ENCODE measurements at regions not wholly inside any gene's neighbourhood (a gene's known extent, or its start where the extent isn't known, plus 50 kb on each side); places are given as distances from the start of the nearest gene placed in this dataset.
A peak's percentile ranks its signal among the peaks of the same experiment; 100 is the strongest.

GRCh38 chr6:27728442-27728841, 183.8 kb downstream of the OR2B2 start (continued):
- TF ChIP-seq, protein P1, sequence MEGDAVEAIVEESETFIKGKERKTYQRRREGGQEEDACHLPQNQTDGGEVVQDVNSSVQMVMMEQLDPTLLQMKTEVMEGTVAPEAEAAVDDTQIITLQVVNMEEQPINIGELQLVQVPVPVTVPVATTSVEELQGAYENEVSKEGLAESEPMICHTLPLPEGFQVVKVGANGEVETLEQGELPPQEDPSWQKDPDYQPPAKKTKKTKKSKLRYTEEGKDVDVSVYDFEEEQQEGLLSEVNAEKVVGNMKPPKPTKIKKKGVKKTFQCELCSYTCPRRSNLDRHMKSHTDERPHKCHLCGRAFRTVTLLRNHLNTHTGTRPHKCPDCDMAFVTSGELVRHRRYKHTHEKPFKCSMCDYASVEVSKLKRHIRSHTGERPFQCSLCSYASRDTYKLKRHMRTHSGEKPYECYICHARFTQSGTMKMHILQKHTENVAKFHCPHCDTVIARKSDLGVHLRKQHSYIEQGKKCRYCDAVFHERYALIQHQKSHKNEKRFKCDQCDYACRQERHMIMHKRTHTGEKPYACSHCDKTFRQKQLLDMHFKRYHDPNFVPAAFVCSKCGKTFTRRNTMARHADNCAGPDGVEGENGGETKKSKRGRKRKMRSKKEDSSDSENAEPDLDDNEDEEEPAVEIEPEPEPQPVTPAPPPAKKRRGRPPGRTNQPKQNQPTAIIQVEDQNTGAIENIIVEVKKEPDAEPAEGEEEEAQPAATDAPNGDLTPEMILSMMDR (conservative IDR thresholded peaks at IDR 0.05; ENCODE audit: low read depth in 2 of 2) = no peak
- no peak for TF ChIP-seq STAT1 (IDR thresholded peaks at IDR 0.05; ENCODE audit: unreplicated experiment)

DNA sequence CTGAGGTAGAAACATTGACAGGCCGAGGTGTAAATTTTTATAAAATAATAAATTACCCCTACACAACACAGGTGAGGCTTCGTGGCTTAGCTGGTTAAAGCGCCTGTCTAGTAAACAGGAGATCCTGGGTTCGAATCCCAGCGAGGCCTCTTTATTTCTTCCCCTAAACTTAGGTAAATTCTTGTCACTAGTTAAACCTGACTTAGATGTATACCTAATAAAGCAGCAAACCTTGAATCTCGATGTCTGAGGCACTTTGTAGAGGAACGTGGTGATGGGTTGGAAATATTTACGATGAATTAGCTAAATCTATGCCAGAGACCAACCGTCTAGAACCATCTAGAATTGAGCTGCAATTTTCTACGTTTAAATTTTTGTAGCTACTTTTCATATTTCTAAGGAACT, 185.6 kb downstream of the OR2B2 start:
- TF ChIP-seq CREB1 (CRISPR knock-in tag; IDR thresholded peaks at IDR 0.05; ENCODE audit: low read depth) (0 out of 2 replicates have a peak, but pooled peaks have one; percentile 4), EZH2phosphoT487 (IDR thresholded peaks at IDR 0.05; ENCODE audit: unreplicated experiment) (no peak)
- Mint-ChIP-seq H3K9me3 (no peaks in the 10 kb centered on the region), H3K27me3 (ENCODE audit: insufficient read depth, low read depth, poor library complexity) (peaks cover 15% of the 10 kb centered on the region), H3K36me3 (ENCODE audit: low read depth) (no peaks in the 10 kb centered on the region), H3K4me3 (no peak overlapping the region), H3K27ac (no peak overlapping the region), H3K4me1 (peaks cover 9% of the 10 kb centered on the region; the same call in 2 of the 3 replicates)
- H2AFZ ChIP-seq = no peak overlapping the region
- H3K9me2 ChIP-seq (ENCODE audit: insufficient read depth) = no peaks in the 10 kb centered on the region
- H3K79me2 ChIP-seq (replicated peaks; ENCODE audit: insufficient read depth) = no peaks in the 10 kb centered on the region
- no peak overlapping the region for H3K4me2 ChIP-seq
- peaks cover 8% of the 10 kb centered on the region for H3K4me1 ChIP-seq (ENCODE audit: insufficient read depth)
- H3K27ac ChIP-seq (ENCODE audit: low read depth) = no peak overlapping the region
- peak; percentile 87 for ATAC-seq
- peak; percentile 73 for DNase-seq (ENCODE audit: low spot score)
- no peaks in the 10 kb centered on the region for H4K20me1 ChIP-seq (replicated peaks; ENCODE audit: insufficient read depth)
- peaks cover 9% of the 10 kb centered on the region; the same call in 1 of the 2 replicates for H3K27me3 ChIP-seq (ENCODE audit: insufficient read depth)
- no peak overlapping the region for H3K4me3 ChIP-seq
- H3F3A ChIP-seq (replicated peaks; ENCODE audit: low read depth) = no peaks in the 10 kb centered on the region
- H3K36me3 ChIP-seq (ENCODE audit: insufficient read depth) = no peaks in the 10 kb centered on the region

GRCh38 chr6:27720607-27721580, 191.3 kb downstream of the OR2B2 start:
- peak; percentile 94 for ATAC-seq
- no peaks in the 10 kb centered on the region for H3K36me3 Mint-ChIP-seq (ENCODE audit: low read depth)
- peaks cover 8% of the 10 kb centered on the region for H3K27me3 Mint-ChIP-seq (ENCODE audit: insufficient read depth, low read depth, poor library complexity)
- Histone ChIP-seq H4K20me1 (replicated peaks; ENCODE audit: insufficient read depth) (0 out of 2 replicates have a peak, but pooled peaks cover 5% of the 10 kb centered on the region), H3K79me2 (replicated peaks; ENCODE audit: insufficient read depth) (no peaks in the 10 kb centered on the region), H3K4me2 (peak overlapping the region; percentile 80), H3K27ac (ENCODE audit: low read depth) (no peak overlapping the region), H3K9me2 (ENCODE audit: insufficient read depth) (no peaks in the 10 kb centered on the region), H3K4me3 (peak overlapping the region; percentile 60), H3K27me3 (ENCODE audit: insufficient read depth) (no peaks in the 10 kb centered on the region), H3K36me3 (ENCODE audit: insufficient read depth) (no peaks in the 10 kb centered on the region), H3F3A (replicated peaks; ENCODE audit: low read depth) (no peaks in the 10 kb centered on the region), H3K4me1 (ENCODE audit: insufficient read depth) (peaks cover 15% of the 10 kb centered on the region), H2AFZ (peak overlapping the region; percentile 82)
- H3K4me1 Mint-ChIP-seq = peaks cover 12% of the 10 kb centered on the region; the same call in 2 of the 3 replicates
- no peak overlapping the region for H3K27ac Mint-ChIP-seq
- peak; percentile 80 for DNase-seq (ENCODE audit: low spot score)
- TF ChIP-seq ZNF114 (CRISPR knock-in tag; IDR thresholded peaks at IDR 0.05) (no peak), CREB1 (CRISPR knock-in tag; IDR thresholded peaks at IDR 0.05; ENCODE audit: low read depth) (0 out of 2 replicates have a peak, but pooled peaks have one; percentile 43), ZNF331 (CRISPR knock-in tag; IDR thresholded peaks at IDR 0.05; ENCODE audit: low read depth) (0 out of 2 replicates have a peak, but pooled peaks have one; percentile 42), JUNB (IDR thresholded peaks at IDR 0.05; ENCODE audit: unreplicated experiment) (no peak), ETS1 (IDR thresholded peaks at IDR 0.05) (no peak), NANOG (IDR thresholded peaks at IDR 0.05; ENCODE audit: borderline replicate concordance) (no peak), EZH2 (IDR thresholded peaks at IDR 0.05; ENCODE audit: low read depth, unreplicated experiment) (no peak), EZH2phosphoT487 (IDR thresholded peaks at IDR 0.05; ENCODE audit: unreplicated experiment) (no peak), STAT1 (IDR thresholded peaks at IDR 0.05; ENCODE audit: unreplicated experiment) (no peak)
- TF ChIP-seq, protein P1 (conservative IDR thresholded peaks at IDR 0.05; ENCODE audit: low read depth in 2 of 2) = peak; percentile 19 to 22; a peak in 3 of 4 replicates
- TF ChIP-seq, protein P2, sequence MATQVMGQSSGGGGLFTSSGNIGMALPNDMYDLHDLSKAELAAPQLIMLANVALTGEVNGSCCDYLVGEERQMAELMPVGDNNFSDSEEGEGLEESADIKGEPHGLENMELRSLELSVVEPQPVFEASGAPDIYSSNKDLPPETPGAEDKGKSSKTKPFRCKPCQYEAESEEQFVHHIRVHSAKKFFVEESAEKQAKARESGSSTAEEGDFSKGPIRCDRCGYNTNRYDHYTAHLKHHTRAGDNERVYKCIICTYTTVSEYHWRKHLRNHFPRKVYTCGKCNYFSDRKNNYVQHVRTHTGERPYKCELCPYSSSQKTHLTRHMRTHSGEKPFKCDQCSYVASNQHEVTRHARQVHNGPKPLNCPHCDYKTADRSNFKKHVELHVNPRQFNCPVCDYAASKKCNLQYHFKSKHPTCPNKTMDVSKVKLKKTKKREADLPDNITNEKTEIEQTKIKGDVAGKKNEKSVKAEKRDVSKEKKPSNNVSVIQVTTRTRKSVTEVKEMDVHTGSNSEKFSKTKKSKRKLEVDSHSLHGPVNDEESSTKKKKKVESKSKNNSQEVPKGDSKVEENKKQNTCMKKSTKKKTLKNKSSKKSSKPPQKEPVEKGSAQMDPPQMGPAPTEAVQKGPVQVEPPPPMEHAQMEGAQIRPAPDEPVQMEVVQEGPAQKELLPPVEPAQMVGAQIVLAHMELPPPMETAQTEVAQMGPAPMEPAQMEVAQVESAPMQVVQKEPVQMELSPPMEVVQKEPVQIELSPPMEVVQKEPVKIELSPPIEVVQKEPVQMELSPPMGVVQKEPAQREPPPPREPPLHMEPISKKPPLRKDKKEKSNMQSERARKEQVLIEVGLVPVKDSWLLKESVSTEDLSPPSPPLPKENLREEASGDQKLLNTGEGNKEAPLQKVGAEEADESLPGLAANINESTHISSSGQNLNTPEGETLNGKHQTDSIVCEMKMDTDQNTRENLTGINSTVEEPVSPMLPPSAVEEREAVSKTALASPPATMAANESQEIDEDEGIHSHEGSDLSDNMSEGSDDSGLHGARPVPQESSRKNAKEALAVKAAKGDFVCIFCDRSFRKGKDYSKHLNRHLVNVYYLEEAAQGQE (IDR thresholded peaks at IDR 0.05; ENCODE audit: unreplicated experiment) = no peak
- peaks cover 3% of the 10 kb centered on the region; the same call in 1 of the 3 replicates for H3K9me3 Mint-ChIP-seq
- peak overlapping the region; percentile 82 for H3K4me3 Mint-ChIP-seq
